AG08395 (cell line): ENCODE measurements at regions not wholly inside any gene's neighbourhood (a gene's known extent, or its start where the extent isn't known, plus 50 kb on each side); places are given as distances from the start of the nearest gene placed in this dataset.

Experiments
- DNase-seq: peaks from one replicate; pipeline ENCODE4 v3.0.0; 2012; ENCODE audit warnings: mixed read lengths, low spot score

- no peak for DNase-seq
These were observed 145.4 kb upstream of the C1orf174 start for GRCh38 chr1:4045397-4046010.

GRCh38 chr1:4046836-4047461 lies 146.9 kb upstream of the C1orf174 start:
- DNase-seq: no peak

GRCh38 chr1:4047666-4048065 lies 147.6 kb upstream of the C1orf174 start:
- no peak for DNase-seq

- no peak for DNase-seq
These were observed 148.0 kb upstream of the C1orf174 start for GRCh38 chr1:4048076-4048475.

GRCh38 chr1:4048921-4049320 lies 148.8 kb upstream of the C1orf174 start:
- no peak for DNase-seq

- no peak for DNase-seq
These were observed 150.9 kb upstream of the C1orf174 start for GRCh38 chr1:4050998-4051397.

GRCh38 chr1:4052657-4053056 lies 152.6 kb upstream of the C1orf174 start:
- no peak for DNase-seq

- DNase-seq: no peak
These were observed 153.2 kb upstream of the C1orf174 start for GRCh38 chr1:4053160-4053748.

- no peak for DNase-seq
These were observed 153.7 kb upstream of the C1orf174 start for GRCh38 chr1:4053774-4054173.

- no peak for DNase-seq
These were observed 155.4 kb upstream of the C1orf174 start for GRCh38 chr1:4055294-4055967.

GRCh38 chr1:4056422-4056821 lies 156.3 kb upstream of the C1orf174 start:
- no peak for DNase-seq

GRCh38 chr1:4056989-4057388 lies 156.9 kb upstream of the C1orf174 start:
- DNase-seq: no peak

GRCh38 chr1:4057603-4058002 lies 157.5 kb upstream of the C1orf174 start:
- no peak for DNase-seq

GRCh38 chr1:4058122-4058521 lies 158.1 kb upstream of the C1orf174 start:
- no peak for DNase-seq

- DNase-seq: no peak
These were observed 158.6 kb upstream of the C1orf174 start for GRCh38 chr1:4058706-4059105.

- DNase-seq: no peak
These were observed 159.2 kb upstream of the C1orf174 start for GRCh38 chr1:4059270-4059669.

- DNase-seq: no peak
These were observed 160.8 kb upstream of the C1orf174 start for GRCh38 chr1:4060850-4061249.

- no peak for DNase-seq
These were observed 161.5 kb upstream of the C1orf174 start for GRCh38 chr1:4061521-4062031.

GRCh38 chr1:4062041-4062440 lies 162.0 kb upstream of the C1orf174 start:
- DNase-seq: no peak

GRCh38 chr1:4062560-4062959 lies 162.5 kb upstream of the C1orf174 start:
- no peak for DNase-seq

- no peak for DNase-seq
These were observed 162.9 kb upstream of the C1orf174 start for GRCh38 chr1:4062992-4063391.

- DNase-seq: no peak
These were observed 163.4 kb upstream of the C1orf174 start for GRCh38 chr1:4063516-4063915.
